ENCODE measurements at regions not wholly inside any gene's neighbourhood (a gene's known extent, or its start where the extent isn't known, plus 50 kb on each side); places are given as distances from the start of the nearest gene placed in this dataset.

- Histone ChIP-seq H3K27me3 (ENCODE audit: insufficient read depth) (no peaks in the 10 kb centered on the region), H3K27ac (ENCODE audit: low read depth) (no peak overlapping the region), H3K4me2 (no peak overlapping the region), H3K4me3 (no peak overlapping the region), H2AFZ (no peak overlapping the region), H3F3A (replicated peaks; ENCODE audit: low read depth) (no peaks in the 10 kb centered on the region), H3K4me1 (ENCODE audit: insufficient read depth) (0 out of 2 replicates have a peak, but pooled peaks cover 6% of the 10 kb centered on the region), H4K20me1 (replicated peaks; ENCODE audit: insufficient read depth) (no peaks in the 10 kb centered on the region), H3K9me2 (ENCODE audit: insufficient read depth) (no peaks in the 10 kb centered on the region), H3K79me2 (replicated peaks; ENCODE audit: insufficient read depth) (no peaks in the 10 kb centered on the region), H3K36me3 (ENCODE audit: insufficient read depth) (no peaks in the 10 kb centered on the region)
- DNase-seq (ENCODE audit: low spot score) (no peak), ATAC-seq (no peak)
- Mint-ChIP-seq H3K4me3 (no peak overlapping the region), H3K27me3 (ENCODE audit: insufficient read depth, low read depth, poor library complexity) (no peaks in the 10 kb centered on the region), H3K36me3 (ENCODE audit: low read depth) (peaks cover 6% of the 10 kb centered on the region; the same call in 1 of the 3 replicates), H3K27ac (no peak overlapping the region), H3K9me3 (peaks cover 12% of the 10 kb centered on the region), H3K4me1 (peaks cover 5% of the 10 kb centered on the region; the same call in 2 of the 3 replicates)
- TF ChIP-seq STAT1 (IDR thresholded peaks at IDR 0.05; ENCODE audit: unreplicated experiment): no peak
Measured at GRCh38 chr7:125746510-125746909, 816.9 kb upstream of the POT1 start.

GRCh38 chr7:125727215-125727614, 797.6 kb upstream of the POT1 start:
- H3K9me2 ChIP-seq (ENCODE audit: insufficient read depth): no peaks in the 10 kb centered on the region
- no peak overlapping the region for H3K4me2 ChIP-seq
- no peaks in the 10 kb centered on the region for H3K79me2 ChIP-seq (replicated peaks; ENCODE audit: insufficient read depth)
- no peak overlapping the region for H3K27ac ChIP-seq (ENCODE audit: low read depth)
- no peak overlapping the region for H2AFZ ChIP-seq
- H3F3A ChIP-seq (replicated peaks; ENCODE audit: low read depth): no peaks in the 10 kb centered on the region
- H4K20me1 ChIP-seq (replicated peaks; ENCODE audit: insufficient read depth): no peaks in the 10 kb centered on the region
- DNase-seq (ENCODE audit: low spot score) (no peak), ATAC-seq (no peak)
- no peak overlapping the region for H3K27ac Mint-ChIP-seq
- H3K4me3 Mint-ChIP-seq: no peak overlapping the region
- H3K36me3 Mint-ChIP-seq (ENCODE audit: low read depth): no peaks in the 10 kb centered on the region
- no peak overlapping the region for H3K4me3 ChIP-seq
- no peaks in the 10 kb centered on the region for H3K4me1 ChIP-seq (ENCODE audit: insufficient read depth)
- no peaks in the 10 kb centered on the region for H3K27me3 Mint-ChIP-seq (ENCODE audit: insufficient read depth, low read depth, poor library complexity)
- H3K4me1 Mint-ChIP-seq: no peaks in the 10 kb centered on the region
- no peaks in the 10 kb centered on the region for H3K36me3 ChIP-seq (ENCODE audit: insufficient read depth)
- H3K9me3 Mint-ChIP-seq: no peaks in the 10 kb centered on the region
- no peaks in the 10 kb centered on the region for H3K27me3 ChIP-seq (ENCODE audit: insufficient read depth)
- no peak for TF ChIP-seq POLR2AphosphoS5 (IDR thresholded peaks at IDR 0.05; ENCODE audit: low read depth)
- TF ChIP-seq ETS1 (IDR thresholded peaks at IDR 0.05): no peak
- TF ChIP-seq JUNB (IDR thresholded peaks at IDR 0.05; ENCODE audit: unreplicated experiment): no peak
- TF ChIP-seq EZH2phosphoT487 (IDR thresholded peaks at IDR 0.05; ENCODE audit: unreplicated experiment): no peak
- no peak for TF ChIP-seq CTCF (conservative IDR thresholded peaks at IDR 0.05; ENCODE audit: low read depth in 2 of 2)
- no peak for TF ChIP-seq REST (IDR thresholded peaks at IDR 0.05; ENCODE audit: unreplicated experiment)
- TF ChIP-seq STAT1 (IDR thresholded peaks at IDR 0.05; ENCODE audit: unreplicated experiment): no peak
- no peak for TF ChIP-seq EZH2 (IDR thresholded peaks at IDR 0.05; ENCODE audit: low read depth, unreplicated experiment)
- no peak for TF ChIP-seq ZNF114 (CRISPR knock-in tag; IDR thresholded peaks at IDR 0.05)
- no peak for TF ChIP-seq NANOG (IDR thresholded peaks at IDR 0.05; ENCODE audit: borderline replicate concordance)
- no peak for TF ChIP-seq ZNF331 (CRISPR knock-in tag; IDR thresholded peaks at IDR 0.05; ENCODE audit: low read depth)

Measured in GM23338 (cell line).